HepG2 (cell line): ENCODE measurements at regions not wholly inside any gene's neighbourhood (a gene's known extent, or its start where the extent isn't known, plus 50 kb on each side); places are given as distances from the start of the nearest gene placed in this dataset.

Experiments used
- CTCF ChIP-seq: sonication (generic); formaldehyde crosslinking; IDR thresholded peaks from 2 replicates; pipeline ENCODE4 v1.5.0; 2020; ENCODE audit warnings: mild to moderate bottlenecking, missing genetic modification reagents, moderate library complexity
- ESRRA ChIP-seq: sonication (generic); formaldehyde crosslinking; IDR thresholded peaks from 2 replicates; pipeline ENCODE4 v1.5.1; 2020; ENCODE audit warnings: mild to moderate bottlenecking, low read depth, missing genetic modification reagents
- EZH2 ChIP-seq: conservative IDR thresholded peaks from 2 replicates; pipeline ENCODE4 v1.6.1; 2012; ENCODE audit warnings: mild to moderate bottlenecking, low read depth, low read length, moderate library complexity
- NAIF1 ChIP-seq: sonication (generic); formaldehyde crosslinking; IDR thresholded peaks from 2 replicates; pipeline ENCODE4 v1.5.0; 2020; ENCODE audit warnings: mild to moderate bottlenecking, missing genetic modification reagents, borderline replicate concordance
- POLR2A ChIP-seq, 2 experiments: IDR thresholded peaks; 2 replicates each; pipeline ENCODE4 v1.6.1; 2011; ENCODE audit warnings: low read depth in 2 of 2, low read length in 2 of 2, mild to moderate bottlenecking in 1 of 2, moderate library complexity in 1 of 2; ENCODE audit not compliant: insufficient read depth in 1 of 2
- SETDB1 ChIP-seq: sonication (generic); formaldehyde crosslinking; IDR thresholded peaks from 2 replicates; pipeline ENCODE4 v1.5.1; 2020; ENCODE audit warnings: missing genetic modification reagents, mild to moderate bottlenecking, borderline replicate concordance
- SMAD9 ChIP-seq: sonication (generic); formaldehyde crosslinking; IDR thresholded peaks from 2 replicates; pipeline ENCODE4 v1.5.1; 2020; ENCODE audit warnings: mild to moderate bottlenecking, missing genetic modification reagents
- SP1 ChIP-seq, 2 experiments: fragments of 450-650 bp in 1 of 2; sonication (generic) in 1 of 2; formaldehyde crosslinking in 1 of 2; IDR thresholded peaks; 2 replicates each; pipeline versions ENCODE4 v1.4.0 to v1.6.1; 2016 to 2020; ENCODE audit warnings: missing genetic modification reagents in 1 of 2
- TAF1 ChIP-seq: sonication (generic); formaldehyde crosslinking; IDR thresholded peaks from 2 replicates; pipeline ENCODE4 v1.4.0; 2020; ENCODE audit warnings: missing genetic modification reagents
- TBL1XR1 ChIP-seq: fragments of 150-350 bp; IDR thresholded peaks from 2 replicates; pipeline ENCODE4 v1.6.1; 2014; ENCODE audit warnings: borderline replicate concordance, low read length; ENCODE audit not compliant: partially characterized antibody
- ZNF225 ChIP-seq: sonication (generic); formaldehyde crosslinking; IDR thresholded peaks from 2 replicates; pipeline ENCODE4 v1.4.0; 2020; ENCODE audit warnings: mild to moderate bottlenecking, missing genetic modification reagents
- ZNF629 ChIP-seq: sonication (generic); formaldehyde crosslinking; conservative IDR thresholded peaks from 2 replicates; pipeline ENCODE4 v1.5.0; 2020; ENCODE audit warnings: missing genetic modification reagents
- TF ChIP-seq, protein P1 (sequence below): sonication (generic); formaldehyde crosslinking; IDR thresholded peaks from 2 replicates; pipeline ENCODE4 v1.8.0; 2022; ENCODE audit warnings: mild to moderate bottlenecking, missing genetic modification reagents

DNA sequence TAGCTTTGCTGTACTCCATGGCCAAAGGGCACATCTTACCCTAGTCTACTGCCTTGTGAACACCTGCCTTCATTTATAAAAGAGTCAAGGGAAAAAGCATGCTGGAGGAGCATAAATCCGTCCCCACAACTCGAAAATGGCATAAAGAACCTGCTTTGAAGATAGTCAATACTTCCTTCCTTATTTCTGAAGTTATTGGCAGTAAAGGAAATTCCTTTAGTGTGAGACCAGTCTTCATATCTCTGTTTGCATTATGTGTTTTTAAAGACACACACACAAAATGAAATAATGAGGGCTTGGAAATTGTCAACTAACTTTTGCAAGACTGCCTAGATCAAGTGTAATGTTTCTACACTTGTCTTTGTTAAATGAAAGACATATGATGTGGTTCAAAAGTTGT, 408.4 kb downstream of the SPRY2 start:
- TF ChIP-seq ESRRA (CRISPR knock-in tag) (no peak), SP1 (IDR thresholded peaks at IDR 0.05) (no peak), SP1 (CRISPR knock-in tag; IDR thresholded peaks at IDR 0.05) (no peak), CTCF (CRISPR knock-in tag) (no peak), EZH2 (no peak), ZNF225 (no peak), SMAD9 (CRISPR knock-in tag) (no peak), SETDB1 (no peak), POLR2A (IDR thresholded peaks at IDR 0.05; ENCODE audit: insufficient read depth in 1 of 2, low read depth in 2 of 2, low read length in 2 of 2) (no peak), TAF1 (CRISPR knock-in tag) (no peak), NAIF1 (CRISPR knock-in tag) (no peak), TBL1XR1 (no peak), ZNF629 (CRISPR knock-in tag) (no peak)
- TF ChIP-seq, protein P1, sequence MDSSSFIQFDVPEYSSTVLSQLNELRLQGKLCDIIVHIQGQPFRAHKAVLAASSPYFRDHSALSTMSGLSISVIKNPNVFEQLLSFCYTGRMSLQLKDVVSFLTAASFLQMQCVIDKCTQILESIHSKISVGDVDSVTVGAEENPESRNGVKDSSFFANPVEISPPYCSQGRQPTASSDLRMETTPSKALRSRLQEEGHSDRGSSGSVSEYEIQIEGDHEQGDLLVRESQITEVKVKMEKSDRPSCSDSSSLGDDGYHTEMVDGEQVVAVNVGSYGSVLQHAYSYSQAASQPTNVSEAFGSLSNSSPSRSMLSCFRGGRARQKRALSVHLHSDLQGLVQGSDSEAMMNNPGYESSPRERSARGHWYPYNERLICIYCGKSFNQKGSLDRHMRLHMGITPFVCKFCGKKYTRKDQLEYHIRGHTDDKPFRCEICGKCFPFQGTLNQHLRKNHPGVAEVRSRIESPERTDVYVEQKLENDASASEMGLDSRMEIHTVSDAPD (CRISPR knock-in tag) = no peak
